Testis (tissue), 2 donors: ENCODE measurements at regions not wholly inside any gene's neighbourhood (a gene's known extent, or its start where the extent isn't known, plus 50 kb on each side); places are given as distances from the start of the nearest gene placed in this dataset.

Experiments used
- POLR2A ChIP-seq: fragments of 450-650 bp; IDR thresholded peaks from one replicate; pipeline ENCODE4 v1.6.1; 2017; ENCODE audit warnings: antibody characterized with exemption, mild to moderate bottlenecking, moderate library complexity
- TF ChIP-seq, protein P1 (sequence below), 3 experiments: fragments of 450-650 bp in 2 of 3; fragments of 200-600 bp in 1 of 3; sonication (generic) in 1 of 3; IDR thresholded peaks; one replicate each; pipeline ENCODE4 v1.5.1; 2016 to 2019; ENCODE audit warnings: antibody characterized with exemption in 3 of 3, mild to moderate bottlenecking in 2 of 3, moderate library complexity in 1 of 3

- TF ChIP-seq, protein P1, sequence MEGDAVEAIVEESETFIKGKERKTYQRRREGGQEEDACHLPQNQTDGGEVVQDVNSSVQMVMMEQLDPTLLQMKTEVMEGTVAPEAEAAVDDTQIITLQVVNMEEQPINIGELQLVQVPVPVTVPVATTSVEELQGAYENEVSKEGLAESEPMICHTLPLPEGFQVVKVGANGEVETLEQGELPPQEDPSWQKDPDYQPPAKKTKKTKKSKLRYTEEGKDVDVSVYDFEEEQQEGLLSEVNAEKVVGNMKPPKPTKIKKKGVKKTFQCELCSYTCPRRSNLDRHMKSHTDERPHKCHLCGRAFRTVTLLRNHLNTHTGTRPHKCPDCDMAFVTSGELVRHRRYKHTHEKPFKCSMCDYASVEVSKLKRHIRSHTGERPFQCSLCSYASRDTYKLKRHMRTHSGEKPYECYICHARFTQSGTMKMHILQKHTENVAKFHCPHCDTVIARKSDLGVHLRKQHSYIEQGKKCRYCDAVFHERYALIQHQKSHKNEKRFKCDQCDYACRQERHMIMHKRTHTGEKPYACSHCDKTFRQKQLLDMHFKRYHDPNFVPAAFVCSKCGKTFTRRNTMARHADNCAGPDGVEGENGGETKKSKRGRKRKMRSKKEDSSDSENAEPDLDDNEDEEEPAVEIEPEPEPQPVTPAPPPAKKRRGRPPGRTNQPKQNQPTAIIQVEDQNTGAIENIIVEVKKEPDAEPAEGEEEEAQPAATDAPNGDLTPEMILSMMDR (IDR thresholded peaks at IDR 0.05), result no peak
- no peak for TF ChIP-seq POLR2A
Measured at GRCh38 chr2:19642501-19642900, 259.3 kb downstream of the TTC32 start.
